ENCODE measurements at regions not wholly inside any gene's neighbourhood (a gene's known extent, or its start where the extent isn't known, plus 50 kb on each side); places are given as distances from the start of the nearest gene placed in this dataset.

DNA sequence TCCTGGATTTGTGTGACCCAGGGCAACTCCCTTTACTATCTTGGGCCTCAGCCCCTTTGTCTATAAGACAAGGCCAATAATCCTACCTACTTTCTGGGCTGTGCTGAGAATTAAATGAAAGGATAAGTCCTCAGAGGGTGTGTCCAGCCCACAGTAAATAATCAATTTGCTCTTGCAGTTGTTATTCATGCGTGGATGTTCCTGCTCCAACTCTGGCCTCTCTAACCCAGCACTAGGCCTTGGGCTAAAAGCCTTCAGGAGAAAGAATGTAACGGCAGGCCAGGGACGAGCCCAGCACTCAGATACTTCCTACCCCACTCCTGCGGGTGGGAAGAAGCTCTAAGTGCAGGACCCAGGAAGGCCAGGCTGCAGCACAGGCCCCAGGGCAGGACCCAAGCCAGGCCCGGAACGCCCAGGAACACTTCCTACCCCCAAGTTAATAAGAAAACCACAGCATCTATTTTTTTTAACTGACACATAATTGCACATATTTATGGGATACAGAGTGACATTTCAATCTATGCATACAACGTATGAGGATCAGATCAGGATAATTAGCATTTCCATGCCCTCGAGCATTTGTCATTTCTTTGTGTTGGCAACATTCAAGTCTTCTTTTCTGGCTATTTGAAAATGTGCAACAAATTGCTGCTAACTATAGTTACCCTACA lies 179.6 kb upstream of the RBPJ start:
- peak; percentile 42 to 45 for ATAC-seq
- Histone ChIP-seq H3K4me3 (ENCODE audit: low read length) (no peak overlapping the region), H3K27me3 (ENCODE audit: control insufficient read depth, insufficient read depth) (no peaks in the 10 kb centered on the region), H3K27ac (ENCODE audit: low read length) (peak overlapping the region; percentile 1), H3K9me3 (ENCODE audit: control insufficient read depth, low read length) (no peaks in the 10 kb centered on the region), H3K4me1 (ENCODE audit: control insufficient read depth, insufficient read depth, low read length) (no peaks in the 10 kb centered on the region)
- intact Hi-C loops (cut with DNase I), result no loop called here
- WGBS, result 83% methylated on average over 8 of the region's 8 CpGs
- peak; percentile 20 to 69 (median 58) for DNase-seq

DNA sequence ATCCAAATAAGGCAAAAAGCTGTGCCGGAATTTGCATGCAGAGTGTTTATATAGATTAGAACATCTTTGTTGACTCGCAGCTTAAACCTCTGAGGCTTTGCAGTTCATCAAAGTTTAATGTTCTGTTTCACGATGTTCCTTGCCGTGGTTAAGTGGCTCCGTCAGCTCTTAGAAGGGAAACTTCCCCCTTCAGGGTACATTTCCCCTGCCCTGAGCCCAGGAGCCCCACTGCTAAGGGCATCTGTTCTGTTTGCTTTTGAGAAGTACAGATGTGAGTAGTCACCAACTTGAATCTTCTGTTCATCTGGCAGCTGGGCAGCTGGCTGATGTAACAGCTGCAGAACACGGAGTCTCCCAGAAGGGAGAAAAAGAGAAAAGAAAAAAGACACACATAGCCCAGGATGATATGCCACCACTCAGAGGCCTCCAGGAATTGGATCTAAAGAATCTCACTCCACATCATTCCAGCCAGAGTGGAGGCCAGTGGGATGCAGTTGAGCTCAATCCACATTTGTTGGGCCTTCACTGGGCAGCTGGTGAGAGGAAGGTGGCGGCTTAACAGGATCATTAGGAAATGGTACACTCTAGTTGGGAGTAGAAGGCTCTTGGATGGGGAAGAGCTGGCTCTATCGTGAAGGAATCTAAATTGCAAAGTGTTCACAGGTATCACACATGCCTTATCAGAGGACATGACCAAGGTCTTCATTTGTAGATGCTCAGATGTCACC lies 178.7 kb upstream of the RBPJ start:
- intact Hi-C loops (cut with DNase I), result no loop called here
- 67% methylated on average over 8 of the region's 8 CpGs for WGBS
- ATAC-seq, result peak; percentile 80 to 82
- no peaks in the 10 kb centered on the region for H3K27me3 ChIP-seq (ENCODE audit: control insufficient read depth, insufficient read depth)
- no peaks in the 10 kb centered on the region for H3K4me1 ChIP-seq (ENCODE audit: control insufficient read depth, insufficient read depth, low read length)
- no peaks in the 10 kb centered on the region for H3K9me3 ChIP-seq (ENCODE audit: control insufficient read depth, low read length)
- DNase-seq, result peak; percentile 34 to 75 (median 60)
- no peak overlapping the region for H3K27ac ChIP-seq (ENCODE audit: low read length)
- H3K4me3 ChIP-seq (ENCODE audit: low read length), result no peak overlapping the region

DNA sequence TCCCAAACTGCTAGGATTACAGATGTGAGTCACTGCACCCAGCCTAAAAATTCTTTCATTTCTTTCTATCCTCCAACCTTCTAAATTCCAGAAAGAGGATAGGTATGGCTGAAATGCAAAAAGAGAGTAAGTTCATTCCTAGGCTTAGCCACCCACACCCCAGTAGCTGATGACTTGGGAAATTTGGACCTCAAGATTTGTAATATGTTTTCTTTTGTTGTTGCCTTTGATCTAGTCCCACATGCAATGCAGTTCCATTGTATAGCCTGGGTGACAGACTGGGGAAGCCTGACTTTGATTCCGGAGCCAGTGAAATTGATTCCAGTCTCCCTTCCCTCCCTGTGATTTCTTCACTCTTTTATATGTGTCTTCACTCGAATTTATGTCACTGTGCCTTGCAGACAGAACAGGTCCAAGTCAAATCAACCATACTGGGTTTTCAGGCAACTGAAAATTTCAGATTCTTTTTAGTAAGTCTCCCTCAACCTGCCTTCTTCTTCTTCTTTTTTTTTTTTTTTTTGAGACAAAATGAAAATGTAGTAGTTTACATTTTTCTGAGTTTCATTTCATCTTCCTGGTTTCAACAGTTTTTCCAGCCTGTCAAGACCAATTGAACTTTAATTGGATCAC lies 176.2 kb upstream of the RBPJ start:
- Histone ChIP-seq H3K27me3 (ENCODE audit: control insufficient read depth, insufficient read depth) (no peaks in the 10 kb centered on the region), H3K27ac (ENCODE audit: low read length) (no peak overlapping the region), H3K4me1 (ENCODE audit: control insufficient read depth, insufficient read depth, low read length) (no peaks in the 10 kb centered on the region), H3K4me3 (ENCODE audit: low read length) (no peak overlapping the region), H3K9me3 (ENCODE audit: control insufficient read depth, low read length) (no peaks in the 10 kb centered on the region)
- DNase-seq, result no peak
- WGBS, result 72% methylated on average over 2 of the region's 2 CpGs
- ATAC-seq, result no peak
- intact Hi-C loops (cut with DNase I), result no loop called here

DNA sequence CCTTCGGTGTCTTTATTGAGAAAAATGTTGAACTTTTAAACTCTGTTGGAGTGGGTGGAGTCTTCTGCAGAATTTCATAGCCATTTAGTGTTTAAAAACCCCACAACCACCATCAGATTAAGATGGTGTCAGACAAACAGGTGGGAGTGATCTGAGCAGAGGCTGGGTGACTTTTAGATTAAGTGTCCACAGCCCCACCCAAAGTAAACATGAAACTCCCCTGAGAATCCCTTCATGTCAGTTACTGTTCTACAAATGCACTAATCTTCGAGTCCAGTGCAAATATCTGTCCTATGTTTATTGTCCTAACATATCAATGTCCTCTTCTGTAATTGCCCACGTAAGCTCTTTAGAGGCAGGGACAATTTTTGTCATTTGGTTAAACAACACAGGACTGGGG lies 175.6 kb upstream of the RBPJ start:
- intact Hi-C loops (cut with DNase I), result no loop called here
- ATAC-seq, result no peak
- 47% methylated on average over 3 of the region's 3 CpGs for WGBS
- Histone ChIP-seq H3K27ac (ENCODE audit: low read length) (no peak overlapping the region), H3K4me3 (ENCODE audit: low read length) (no peak overlapping the region), H3K4me1 (ENCODE audit: control insufficient read depth, insufficient read depth, low read length) (no peaks in the 10 kb centered on the region), H3K27me3 (ENCODE audit: control insufficient read depth, insufficient read depth) (no peaks in the 10 kb centered on the region), H3K9me3 (ENCODE audit: control insufficient read depth, low read length) (no peaks in the 10 kb centered on the region)
- DNase-seq, result no peak

DNA sequence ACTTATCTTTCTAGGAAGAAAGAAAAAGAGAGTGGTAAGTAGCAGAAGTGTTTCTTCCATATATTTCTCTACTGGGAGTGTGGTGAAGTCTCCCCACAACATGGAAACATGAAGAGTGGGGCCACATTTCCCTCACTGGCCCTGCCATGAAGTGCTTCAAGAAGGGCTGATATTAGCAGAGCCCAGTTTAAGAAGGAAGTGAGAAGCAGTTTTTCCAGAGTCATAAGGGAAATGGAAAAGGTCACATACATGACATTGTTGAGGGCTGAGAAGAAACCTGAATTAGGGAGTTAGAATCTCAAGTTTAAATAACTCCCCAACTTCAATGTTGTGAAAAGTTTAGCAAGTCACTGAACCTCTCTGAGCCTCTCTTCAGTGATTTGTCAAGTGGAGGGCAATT lies 171.9 kb upstream of the RBPJ start:
- Histone ChIP-seq H3K4me3 (ENCODE audit: low read length) (no peak overlapping the region), H3K27me3 (ENCODE audit: control insufficient read depth, insufficient read depth) (no peaks in the 10 kb centered on the region), H3K4me1 (ENCODE audit: control insufficient read depth, insufficient read depth, low read length) (no peaks in the 10 kb centered on the region), H3K27ac (ENCODE audit: low read length) (no peak overlapping the region), H3K9me3 (ENCODE audit: control insufficient read depth, low read length) (no peaks in the 10 kb centered on the region)
- no peak for DNase-seq
- ATAC-seq, result no peak
- intact Hi-C loops (cut with DNase I), result no loop called here

DNA sequence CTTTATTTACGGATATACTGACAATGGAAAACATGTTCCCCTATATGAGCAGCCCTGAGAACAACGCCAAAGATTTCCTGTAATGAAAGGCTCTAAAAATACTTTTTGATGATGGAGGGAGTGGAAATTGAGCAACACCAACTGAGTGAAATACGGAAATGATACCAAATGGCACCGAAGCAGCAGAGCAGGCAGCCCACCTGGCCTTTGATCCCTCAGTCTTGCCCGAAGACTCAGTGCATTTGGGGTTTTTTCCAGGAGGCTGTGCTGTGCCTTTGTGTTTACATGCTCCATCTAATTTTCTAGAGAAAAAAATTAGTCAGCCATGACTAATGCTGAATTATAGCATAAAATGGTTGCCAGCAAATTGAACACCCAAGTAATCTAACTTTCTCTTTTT lies 169.9 kb upstream of the RBPJ start:
- intact Hi-C loops (cut with DNase I), result no loop called here
- H3K27me3 ChIP-seq (ENCODE audit: control insufficient read depth, insufficient read depth), result no peaks in the 10 kb centered on the region
- ATAC-seq, result no peak
- H3K4me3 ChIP-seq (ENCODE audit: low read length), result no peak overlapping the region
- no peak for DNase-seq
- H3K27ac ChIP-seq (ENCODE audit: low read length), result no peak overlapping the region
- WGBS, result 67% methylated on average over 5 of the region's 5 CpGs
- H3K9me3 ChIP-seq (ENCODE audit: control insufficient read depth, low read length), result no peaks in the 10 kb centered on the region
- no peaks in the 10 kb centered on the region for H3K4me1 ChIP-seq (ENCODE audit: control insufficient read depth, insufficient read depth, low read length)

DNA sequence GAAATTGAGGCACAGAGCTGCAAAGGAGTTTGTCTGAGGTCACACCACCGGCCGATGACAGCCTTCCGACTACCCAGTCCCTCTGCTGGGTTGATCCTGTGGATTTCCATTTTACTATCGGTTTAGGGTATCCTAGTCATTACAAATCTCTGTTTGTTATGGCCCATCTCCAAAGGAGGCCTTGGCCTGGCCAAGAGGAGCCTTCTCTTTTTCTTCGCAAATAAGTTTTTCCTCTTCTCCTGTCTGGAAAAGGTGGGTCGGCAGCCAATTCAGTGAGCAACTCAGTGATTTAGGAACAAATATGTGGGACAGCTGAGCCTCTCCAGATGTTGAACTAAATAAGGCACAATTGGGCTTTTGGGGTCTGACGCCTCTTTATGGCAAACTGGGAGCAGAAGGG lies 169.2 kb upstream of the RBPJ start:
- no peaks in the 10 kb centered on the region for H3K4me1 ChIP-seq (ENCODE audit: control insufficient read depth, insufficient read depth, low read length)
- ATAC-seq (peak; percentile 63 to 81), DNase-seq (peak; percentile 53 to 77 (median 65))
- no peak overlapping the region for H3K4me3 ChIP-seq (ENCODE audit: low read length)
- intact Hi-C loops (cut with DNase I), result no loop called here
- no peaks in the 10 kb centered on the region for H3K27me3 ChIP-seq (ENCODE audit: control insufficient read depth, insufficient read depth)
- 44% methylated on average over 7 of the region's 7 CpGs for WGBS
- no peak overlapping the region for H3K27ac ChIP-seq (ENCODE audit: low read length)
- no peaks in the 10 kb centered on the region for H3K9me3 ChIP-seq (ENCODE audit: control insufficient read depth, low read length)

DNA sequence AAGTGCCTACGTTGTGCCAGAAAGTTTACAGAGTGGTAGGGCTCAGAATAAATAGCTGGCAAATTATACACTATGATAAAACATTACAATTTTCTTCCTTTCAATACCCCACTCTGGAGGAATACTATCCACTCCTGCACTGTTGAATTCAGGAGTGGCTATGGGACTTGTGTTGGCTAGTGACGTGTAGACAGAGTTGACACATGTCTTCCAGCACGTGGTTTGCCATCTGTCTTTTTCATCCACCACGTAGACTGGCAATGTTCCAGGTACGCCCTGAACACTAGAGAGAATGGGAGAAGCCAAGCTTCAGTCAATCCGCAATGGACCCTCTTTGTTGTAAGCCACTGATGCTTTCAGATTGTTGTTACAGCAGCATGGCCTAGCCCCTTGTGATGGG lies 168.8 kb upstream of the RBPJ start:
- ATAC-seq (peak; percentile 46 to 56), DNase-seq (peak in 1 of 3 donors; percentile 23)
- H3K27ac ChIP-seq (ENCODE audit: low read length), result no peak overlapping the region
- H3K4me3 ChIP-seq (ENCODE audit: low read length), result no peak overlapping the region
- H3K9me3 ChIP-seq (ENCODE audit: control insufficient read depth, low read length), result no peaks in the 10 kb centered on the region
- H3K27me3 ChIP-seq (ENCODE audit: control insufficient read depth, insufficient read depth), result no peaks in the 10 kb centered on the region
- intact Hi-C loops (cut with DNase I), result no loop called here
- WGBS, result 44% methylated on average over 6 of the region's 6 CpGs
- H3K4me1 ChIP-seq (ENCODE audit: control insufficient read depth, insufficient read depth, low read length), result no peaks in the 10 kb centered on the region

DNA sequence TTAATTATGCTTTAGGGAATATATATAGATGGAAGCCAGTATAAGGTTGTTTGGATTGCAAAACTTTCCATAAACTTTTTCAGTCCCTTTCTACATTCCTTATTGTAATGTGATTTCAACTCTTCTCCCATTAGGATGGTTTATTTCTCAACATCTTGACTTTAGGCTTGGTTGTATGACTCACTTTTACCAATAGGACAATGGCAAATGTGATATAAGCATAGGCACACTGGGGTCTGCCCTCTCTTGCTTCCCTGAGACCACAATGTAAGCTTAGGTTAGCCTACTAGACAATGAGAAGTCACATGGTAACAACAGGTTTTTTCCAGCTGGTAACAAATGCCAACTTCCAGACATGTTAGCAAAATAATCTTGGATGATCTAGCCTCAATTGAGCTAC lies 163.3 kb upstream of the RBPJ start:
- Histone ChIP-seq H3K4me1 (ENCODE audit: control insufficient read depth, insufficient read depth, low read length) (no peaks in the 10 kb centered on the region), H3K9me3 (ENCODE audit: control insufficient read depth, low read length) (no peaks in the 10 kb centered on the region), H3K27me3 (ENCODE audit: control insufficient read depth, insufficient read depth) (no peaks in the 10 kb centered on the region), H3K4me3 (ENCODE audit: low read length) (no peak overlapping the region), H3K27ac (ENCODE audit: low read length) (no peak overlapping the region)
- DNase-seq, result no peak
- intact Hi-C loops (cut with DNase I), result no loop called here
- ATAC-seq, result no peak

DNA sequence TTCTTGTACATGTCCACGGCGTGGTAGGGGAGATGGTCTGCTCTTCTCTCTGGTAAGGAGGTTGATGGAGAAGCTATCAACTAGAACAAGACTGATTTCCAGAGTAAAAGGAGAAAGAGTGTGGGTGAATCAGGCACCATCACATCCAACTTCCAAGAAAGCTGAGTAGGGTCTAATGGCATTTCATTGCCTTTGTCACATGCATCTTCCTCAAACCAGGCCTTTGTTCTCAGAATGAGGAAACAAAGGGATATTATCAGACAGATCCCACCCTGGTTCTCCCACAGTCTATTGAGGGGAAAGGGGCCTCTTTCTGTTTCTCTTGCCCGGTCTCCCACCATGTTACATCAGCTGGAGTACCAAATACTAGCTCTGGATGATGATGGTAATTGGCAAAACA lies 160.2 kb upstream of the RBPJ start:
- Histone ChIP-seq H3K9me3 (ENCODE audit: control insufficient read depth, low read length) (no peaks in the 10 kb centered on the region), H3K4me1 (ENCODE audit: control insufficient read depth, insufficient read depth, low read length) (no peaks in the 10 kb centered on the region), H3K4me3 (ENCODE audit: low read length) (no peak overlapping the region), H3K27ac (ENCODE audit: low read length) (no peak overlapping the region), H3K27me3 (ENCODE audit: control insufficient read depth, insufficient read depth) (no peaks in the 10 kb centered on the region)
- ATAC-seq (no peak), DNase-seq (no peak)
- 94% methylated on average over 3 of the region's 3 CpGs for WGBS
- intact Hi-C loops (cut with DNase I), result no loop called here

DNA sequence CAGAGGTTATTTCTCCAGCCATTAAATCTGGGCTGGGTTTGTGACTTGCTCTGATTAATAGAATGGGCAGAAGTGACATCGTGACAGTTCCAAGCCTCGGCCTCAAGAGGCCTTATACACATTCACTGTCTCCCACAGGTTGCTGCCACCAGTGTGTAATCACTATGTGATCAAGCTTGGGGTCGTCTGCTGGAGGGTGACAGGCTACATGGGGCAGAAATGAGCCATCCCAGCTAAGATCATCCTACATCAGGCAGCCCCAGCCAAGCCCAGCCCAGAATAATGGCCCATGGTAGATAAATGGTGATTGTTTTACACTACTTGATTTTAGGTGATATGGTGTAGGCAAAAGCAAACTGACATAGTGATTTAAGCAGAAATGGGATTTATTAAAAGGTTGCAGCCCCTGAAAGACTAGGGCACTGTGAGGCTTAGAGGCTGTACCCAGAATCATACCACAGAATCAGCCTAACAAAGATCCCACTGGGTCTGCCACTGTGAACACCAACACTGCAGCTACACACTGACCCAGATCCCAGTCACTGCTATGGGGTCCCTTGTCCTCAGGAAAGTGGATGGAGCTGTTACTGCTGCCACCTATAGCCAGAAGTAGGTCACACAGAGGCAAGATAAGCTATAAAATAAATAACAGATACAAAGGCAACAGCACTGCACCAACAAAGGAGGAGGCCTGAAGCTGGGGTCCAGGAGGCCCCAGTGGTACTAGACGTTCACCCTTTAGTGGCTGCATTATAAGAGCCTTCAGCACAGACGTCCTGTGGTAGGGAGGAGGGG lies 159.6 kb upstream of the RBPJ start:
- WGBS, result 74% methylated on average over 5 of the region's 5 CpGs
- Histone ChIP-seq H3K27me3 (ENCODE audit: control insufficient read depth, insufficient read depth) (no peaks in the 10 kb centered on the region), H3K27ac (ENCODE audit: low read length) (no peak overlapping the region), H3K9me3 (ENCODE audit: control insufficient read depth, low read length) (no peaks in the 10 kb centered on the region), H3K4me3 (ENCODE audit: low read length) (no peak overlapping the region), H3K4me1 (ENCODE audit: control insufficient read depth, insufficient read depth, low read length) (no peaks in the 10 kb centered on the region)
- intact Hi-C loops (cut with DNase I), result no loop called here
- ATAC-seq (peak in 1 of 2 donors; percentile 52), DNase-seq (no peak)
